PFSK-1 (cell line): ENCODE measurements at regions not wholly inside any gene's neighbourhood (a gene's known extent, or its start where the extent isn't known, plus 50 kb on each side); places are given as distances from the start of the nearest gene placed in this dataset.

Experiments
- FOXP2 ChIP-seq: optimal IDR thresholded peaks from 2 replicates; pipeline ENCODE3; 2011; ENCODE audit warnings: borderline replicate concordance, control low read depth, inconsistent platforms; ENCODE audit not compliant: insufficient read depth; ENCODE audit errors: extremely low read length, extremely low read depth
- POLR2AphosphoS5 ChIP-seq: IDR thresholded peaks from 2 replicates; pipeline ENCODE4 v1.6.1; 2012; ENCODE audit warnings: low read depth, mild to moderate bottlenecking, control low read depth, low read length, moderate library complexity
- REST ChIP-seq, 2 experiments: IDR thresholded peaks; 2 replicates each; pipeline versions ENCODE4 v1.6.1 to v1.8.0; 2011 to 2012; ENCODE audit warnings: low read depth in 2 of 2, low read length in 2 of 2, control low read depth in 1 of 2, inconsistent platforms in 1 of 2, mild to moderate bottlenecking in 1 of 2, moderate library complexity in 1 of 2; ENCODE audit not compliant: insufficient read depth in 1 of 2
- SIN3A ChIP-seq: IDR thresholded peaks from 2 replicates; pipeline ENCODE4 v1.6.1; 2012; ENCODE audit warnings: mild to moderate bottlenecking, low read length, moderate library complexity, borderline replicate concordance; ENCODE audit not compliant: insufficient read depth
- TAF1 ChIP-seq: IDR thresholded peaks from 2 replicates; pipeline ENCODE4 v1.6.1; 2012; ENCODE audit warnings: low read length, control low read depth, borderline replicate concordance; ENCODE audit not compliant: insufficient read depth

GRCh38 chr9:99375481-99375880, 153.4 kb downstream of the SEC61B start:
- TF ChIP-seq SIN3A (no peak), REST (IDR thresholded peaks at IDR 0.05; ENCODE audit: insufficient read depth in 1 of 2, low read depth in 2 of 2, low read length in 2 of 2) (no peak), POLR2AphosphoS5 (no peak), TAF1 (no peak), FOXP2 (no peak)

GRCh38 chr9:99377790-99378775, 156.0 kb downstream of the SEC61B start:
- TF ChIP-seq REST (IDR thresholded peaks at IDR 0.05; ENCODE audit: insufficient read depth in 1 of 2, low read depth in 2 of 2, low read length in 2 of 2) (no peak), POLR2AphosphoS5 (no peak), TAF1 (no peak), FOXP2 (no peak), SIN3A (no peak)

- TF ChIP-seq SIN3A (no peak), POLR2AphosphoS5 (no peak), TAF1 (no peak), REST (IDR thresholded peaks at IDR 0.05; ENCODE audit: insufficient read depth in 1 of 2, low read depth in 2 of 2, low read length in 2 of 2) (no peak), FOXP2 (no peak)
Measured at GRCh38 chr9:99383536-99383935, 161.5 kb downstream of the SEC61B start.

GRCh38 chr9:99385215-99385614, 163.1 kb downstream of the SEC61B start:
- no peak for TF ChIP-seq SIN3A
- TF ChIP-seq FOXP2, result no peak
- no peak for TF ChIP-seq TAF1
- TF ChIP-seq POLR2AphosphoS5, result no peak
- TF ChIP-seq REST (IDR thresholded peaks at IDR 0.05; ENCODE audit: insufficient read depth in 1 of 2, low read depth in 2 of 2, low read length in 2 of 2), result no peak
